ENCODE measurements at regions not wholly inside any gene's neighbourhood (a gene's known extent, or its start where the extent isn't known, plus 50 kb on each side); places are given as distances from the start of the nearest gene placed in this dataset.
A peak's percentile ranks its signal among the peaks of the same experiment; 100 is the strongest.

DNA sequence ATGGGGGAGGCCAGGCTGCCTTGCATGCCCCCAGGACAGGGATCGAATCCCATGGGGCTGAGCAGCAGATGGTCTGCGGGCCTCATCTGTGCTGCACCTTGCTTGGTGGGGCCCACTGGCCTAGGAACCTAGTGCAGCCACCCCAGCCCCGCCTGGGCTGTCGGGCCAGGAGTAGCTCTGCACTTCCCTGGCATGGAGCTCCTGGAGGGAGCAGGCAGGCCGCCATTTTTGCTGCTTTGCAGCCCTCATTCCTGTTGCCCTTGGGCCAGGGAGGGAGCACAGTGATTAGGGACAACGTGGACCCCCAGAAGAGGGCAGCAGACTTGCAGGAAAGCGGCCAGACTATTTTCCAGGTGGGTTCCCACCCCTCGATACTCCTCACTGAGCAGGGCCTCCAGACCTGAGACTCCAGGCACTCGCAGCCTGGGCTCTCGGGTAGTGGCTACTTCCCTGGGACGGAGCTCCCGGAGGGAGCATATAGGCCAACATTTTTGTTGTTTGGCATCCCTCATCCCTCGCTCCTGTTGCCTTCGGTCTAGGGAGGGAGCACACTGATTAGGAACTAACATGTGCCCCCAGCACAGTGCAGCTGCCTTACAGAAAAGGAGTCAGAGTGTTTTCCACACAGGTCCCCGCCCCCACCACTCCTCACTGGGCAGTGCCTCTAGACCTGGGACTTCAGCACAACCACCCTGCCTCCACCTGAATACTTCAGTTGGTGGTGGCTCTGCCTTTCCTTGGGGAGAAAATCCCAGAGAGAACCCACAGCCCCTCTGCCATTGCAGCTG is 99.5 kb downstream of the MAIP1 start:
- DNase-seq, result no peak

DNA sequence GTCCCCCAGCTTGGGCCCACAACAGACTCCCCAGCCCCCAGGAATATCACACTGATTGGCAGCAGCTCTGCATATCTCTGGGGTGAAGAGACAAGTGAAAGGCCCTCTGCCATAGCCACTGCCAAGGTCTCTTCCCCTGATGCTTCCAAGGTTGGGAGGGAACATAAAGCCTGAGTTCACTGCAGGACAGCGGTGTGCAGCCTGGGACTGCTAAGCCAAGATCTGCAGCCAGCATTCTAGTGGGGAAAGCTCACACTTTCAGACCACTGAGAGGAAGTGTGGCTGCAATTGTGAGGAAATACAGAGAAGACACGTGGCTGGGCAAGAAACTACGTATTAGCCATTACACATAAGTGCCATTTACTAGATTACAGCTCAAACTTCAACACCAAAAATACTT is 100.7 kb downstream of the MAIP1 start:
- DNase-seq, result no peak

DNA sequence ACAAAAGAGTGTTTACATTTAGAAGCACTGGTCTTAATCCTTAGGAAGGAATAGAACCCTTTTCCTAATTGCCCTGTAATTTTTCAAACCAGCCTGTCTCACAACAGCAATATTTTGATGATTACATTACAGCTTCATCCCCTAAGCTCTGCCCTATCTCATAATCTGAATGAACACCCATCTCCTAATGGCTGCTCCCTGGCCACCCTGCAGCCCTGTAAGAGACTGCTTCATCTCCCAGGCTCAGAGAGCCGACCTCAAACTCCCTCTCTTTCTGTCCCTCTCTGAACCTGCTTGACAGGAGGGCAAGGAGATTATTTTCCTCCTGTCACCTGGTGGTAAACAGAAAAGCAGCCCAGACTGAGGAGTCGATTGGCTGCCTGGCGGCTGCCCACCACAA is 107.8 kb downstream of the MAIP1 start:
- DNase-seq, result no peak

DNA sequence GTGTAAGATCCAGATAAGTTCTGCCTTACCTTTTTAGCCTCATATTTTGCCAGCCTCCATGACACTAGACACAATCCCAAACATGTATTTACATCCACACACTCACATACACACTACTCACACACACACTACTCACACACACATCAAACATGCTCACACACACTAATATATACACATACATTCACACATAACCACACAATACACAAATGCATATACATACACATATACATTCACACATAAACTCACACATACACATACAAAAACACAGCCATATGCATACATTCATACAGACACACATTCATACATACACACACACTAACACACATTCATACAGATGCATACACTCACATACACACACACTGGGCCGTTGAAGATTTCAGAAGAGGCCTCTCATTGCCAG is 109.5 kb downstream of the MAIP1 start:
- DNase-seq, result no peak

DNA sequence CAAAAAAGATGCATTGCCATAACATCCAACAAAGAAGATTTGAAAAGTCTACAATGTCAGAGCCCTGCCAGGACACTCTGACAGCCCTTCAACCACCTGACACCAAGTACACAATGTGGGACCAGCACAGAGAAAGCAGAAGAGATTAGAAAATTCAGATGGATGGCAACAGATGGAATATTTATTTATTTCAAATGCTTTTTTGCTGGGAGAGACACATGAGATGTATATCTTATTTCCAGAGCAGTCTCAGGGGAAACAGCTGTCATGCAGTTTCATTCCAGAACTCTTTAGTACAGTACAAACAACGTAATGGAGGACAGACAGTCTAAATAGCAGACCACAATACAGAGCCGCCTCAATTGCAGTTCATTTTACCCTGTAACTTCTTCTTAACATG is 110.1 kb downstream of the MAIP1 start:
- peak; percentile 61 for DNase-seq

DNA sequence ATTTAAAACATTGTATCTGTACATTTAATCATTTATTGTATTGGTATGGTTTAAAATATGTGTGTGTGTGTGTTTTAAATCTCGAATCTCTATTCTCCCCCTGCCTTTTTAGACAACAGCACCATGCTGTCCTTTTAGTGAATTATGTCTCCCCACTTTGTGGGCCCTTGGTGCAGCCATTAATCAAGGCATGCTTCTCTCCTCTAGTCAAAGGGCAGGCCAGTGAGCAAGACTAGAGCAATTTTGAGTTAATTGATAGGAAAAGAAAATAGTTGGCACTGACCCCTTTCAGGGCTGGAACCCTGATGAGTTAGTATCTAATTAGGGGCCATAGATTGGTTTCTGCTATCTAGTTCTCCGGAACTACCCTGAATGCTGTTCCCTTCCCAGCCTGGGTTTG is 111.0 kb downstream of the MAIP1 start:
- no peak for DNase-seq

DNA sequence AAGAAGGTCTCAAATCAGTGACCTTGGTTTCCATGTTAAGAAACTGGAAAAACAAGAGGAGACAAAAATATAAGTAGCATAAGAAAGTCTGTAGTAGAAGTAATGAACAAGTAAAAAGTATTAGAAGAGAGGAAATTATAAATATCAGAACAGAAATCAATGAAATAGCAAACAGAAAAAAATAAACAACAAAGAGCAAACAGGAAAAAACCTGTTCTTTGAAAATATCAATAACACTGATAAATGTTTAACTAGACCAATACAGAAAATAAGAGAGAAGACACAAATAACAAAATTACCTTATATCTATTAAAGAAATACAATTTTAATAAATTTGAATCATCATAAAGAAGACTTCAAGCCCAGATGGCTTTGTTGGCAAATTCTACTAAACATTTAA is 113.3 kb downstream of the MAIP1 start:
- DNase-seq, result no peak

DNA sequence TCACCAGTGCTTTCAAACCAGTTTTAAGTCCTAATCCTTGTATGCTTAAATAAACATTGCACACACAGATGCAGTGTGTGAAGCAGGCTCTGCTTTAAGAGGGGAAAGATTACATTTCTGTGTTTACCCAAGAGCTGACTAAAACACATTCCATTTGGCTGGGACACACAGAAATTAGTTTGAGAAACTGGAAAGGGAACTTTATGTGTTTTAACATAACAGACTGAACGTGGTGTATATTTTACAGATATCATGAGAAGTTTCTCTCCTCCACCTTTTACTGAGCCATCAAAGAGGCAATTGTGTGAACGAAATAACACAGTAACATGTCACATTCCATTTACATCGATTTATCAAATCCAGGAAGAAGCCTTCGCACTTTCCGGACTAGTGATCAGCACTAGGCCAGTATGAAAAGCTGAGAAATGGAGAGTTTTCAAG is 121.8 kb downstream of the MAIP1 start:
- DNase-seq, result no peak

DNA sequence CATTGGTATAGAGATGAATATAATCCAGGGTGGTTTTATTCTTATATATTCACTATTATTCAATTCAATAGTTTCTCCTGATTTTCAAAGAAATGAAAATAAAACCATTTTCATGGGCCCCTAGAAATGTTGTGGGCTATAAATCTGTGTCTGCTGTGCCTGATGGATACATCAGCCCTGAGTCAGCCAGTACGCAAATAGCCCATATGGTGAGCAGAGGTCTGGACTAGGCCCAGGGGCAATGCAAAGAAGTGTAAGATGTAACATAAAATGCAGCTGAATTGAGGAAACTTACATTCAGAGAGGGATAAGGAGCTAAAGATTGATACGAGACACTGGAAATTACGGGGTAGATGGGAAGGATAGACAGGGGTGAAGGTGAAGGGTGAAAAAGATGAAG is 122.5 kb downstream of the MAIP1 start:
- no peak for DNase-seq

DNA sequence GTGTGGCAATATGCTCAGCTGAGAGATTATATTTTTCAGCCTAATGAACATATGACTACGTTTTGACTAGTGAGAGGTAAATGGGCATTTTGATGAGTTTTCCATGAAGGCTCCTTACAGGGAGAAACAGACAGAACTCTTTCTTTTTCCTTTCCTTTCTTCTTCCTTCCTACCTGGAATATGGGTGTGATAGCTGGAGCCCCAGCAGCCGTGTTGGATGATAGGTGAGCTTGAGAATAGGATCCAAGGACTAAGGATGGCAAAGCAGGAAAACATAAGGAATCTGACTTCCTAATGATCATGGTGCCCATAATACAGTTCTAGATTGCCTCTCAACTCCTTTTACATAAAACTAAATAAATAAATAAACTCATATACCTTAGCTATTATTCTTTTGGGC is 124.0 kb downstream of the MAIP1 start:
- no peak for DNase-seq

DNA sequence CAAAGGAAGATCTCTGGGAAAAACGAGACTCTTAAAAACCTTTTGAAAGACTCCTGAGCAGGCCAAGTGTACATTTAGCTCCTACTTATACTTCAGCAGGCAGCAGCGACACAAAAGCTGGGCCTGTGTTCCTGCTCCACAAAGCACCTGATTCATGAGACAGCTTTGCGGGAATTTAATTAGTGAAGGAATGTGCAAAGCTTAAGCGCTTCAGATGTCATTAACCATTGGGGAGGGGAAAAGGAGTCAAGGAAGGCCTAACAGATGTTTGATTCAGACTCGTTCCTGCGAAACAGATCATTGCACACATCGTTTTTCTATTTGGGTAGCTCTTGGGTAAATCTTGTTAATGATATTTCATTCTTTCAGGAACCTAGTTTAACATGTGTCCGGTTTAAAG is 125.9 kb downstream of the MAIP1 start:
- no peak for DNase-seq

DNA sequence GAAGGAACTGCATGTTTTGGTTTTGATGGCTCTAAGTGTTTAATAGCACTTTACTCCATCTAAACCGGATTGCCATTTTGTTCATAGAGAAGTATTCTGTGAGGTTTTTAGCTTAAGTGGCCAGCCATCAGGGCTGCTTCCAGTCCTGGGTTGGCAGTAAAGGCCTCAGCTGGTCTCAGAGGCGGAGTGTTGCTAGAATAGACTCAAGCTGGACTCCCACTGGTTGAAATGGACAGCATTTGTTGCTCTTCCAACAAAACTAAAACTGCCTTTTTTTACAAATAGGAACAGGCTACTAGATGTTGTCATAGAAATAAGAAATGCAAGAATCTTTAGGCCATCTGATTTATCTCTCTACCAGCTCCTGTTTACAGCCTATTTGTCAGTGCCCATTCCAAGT is 126.4 kb downstream of the MAIP1 start:
- DNase-seq, result no peak

DNA sequence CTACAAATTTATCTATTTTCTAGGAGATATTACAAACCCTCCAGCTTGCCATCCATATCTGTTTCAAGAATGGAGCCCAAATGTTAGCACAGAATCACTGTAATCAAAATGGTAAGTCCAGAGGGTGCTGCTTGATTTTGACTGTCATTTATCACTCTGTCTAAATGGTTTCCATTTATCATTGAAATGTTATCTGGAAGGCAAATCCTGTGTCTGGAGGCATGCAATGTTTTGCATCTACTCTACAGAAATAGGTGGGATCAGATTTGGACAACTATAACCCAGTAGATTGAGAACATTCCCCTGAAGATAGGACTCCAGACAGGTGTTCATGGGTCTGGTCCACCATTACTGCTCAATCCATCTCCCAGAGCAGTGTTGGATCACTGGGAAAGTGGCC is 128.7 kb downstream of the MAIP1 start:
- DNase-seq, result no peak

DNA sequence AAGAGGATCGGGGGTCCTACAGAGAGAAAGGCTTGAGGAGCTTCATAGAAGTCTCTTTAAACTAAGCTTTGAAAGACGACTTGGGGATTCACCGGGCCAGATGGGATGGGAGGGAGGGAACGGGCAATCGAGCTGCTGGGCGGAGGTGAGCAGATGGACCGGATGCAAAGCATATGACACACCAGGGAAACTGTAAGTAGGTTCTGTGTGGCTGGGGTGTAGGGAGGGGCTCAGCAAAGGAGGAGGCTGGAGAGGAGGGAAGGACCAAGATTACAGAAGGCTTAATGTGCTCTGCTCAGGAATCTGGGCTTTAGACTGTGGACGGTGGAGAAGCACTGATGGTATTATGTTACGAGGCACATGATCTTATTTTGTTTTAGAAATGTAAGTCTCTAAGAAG is 131.5 kb downstream of the MAIP1 start:
- no peak for DNase-seq

DNA sequence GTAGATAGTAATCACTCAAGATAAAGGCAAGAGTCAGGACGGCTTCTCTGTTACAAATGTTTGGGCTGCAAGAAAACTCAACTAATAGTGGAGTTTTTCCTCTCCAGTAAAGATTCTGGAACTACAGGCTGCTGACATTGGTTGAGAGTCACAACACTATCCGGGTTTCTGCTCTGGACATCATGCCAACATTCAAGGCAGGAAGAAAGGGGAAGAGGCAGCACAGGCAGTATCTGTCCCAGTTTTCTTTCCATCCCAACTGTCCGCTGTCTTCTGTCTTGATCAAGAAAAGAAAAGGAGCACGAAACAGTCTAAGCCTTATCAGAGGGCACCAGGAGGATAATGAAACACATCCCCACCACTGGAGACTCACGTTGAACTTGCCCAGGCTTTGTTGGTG is 132.1 kb downstream of the MAIP1 start:
- no peak for DNase-seq

DNA sequence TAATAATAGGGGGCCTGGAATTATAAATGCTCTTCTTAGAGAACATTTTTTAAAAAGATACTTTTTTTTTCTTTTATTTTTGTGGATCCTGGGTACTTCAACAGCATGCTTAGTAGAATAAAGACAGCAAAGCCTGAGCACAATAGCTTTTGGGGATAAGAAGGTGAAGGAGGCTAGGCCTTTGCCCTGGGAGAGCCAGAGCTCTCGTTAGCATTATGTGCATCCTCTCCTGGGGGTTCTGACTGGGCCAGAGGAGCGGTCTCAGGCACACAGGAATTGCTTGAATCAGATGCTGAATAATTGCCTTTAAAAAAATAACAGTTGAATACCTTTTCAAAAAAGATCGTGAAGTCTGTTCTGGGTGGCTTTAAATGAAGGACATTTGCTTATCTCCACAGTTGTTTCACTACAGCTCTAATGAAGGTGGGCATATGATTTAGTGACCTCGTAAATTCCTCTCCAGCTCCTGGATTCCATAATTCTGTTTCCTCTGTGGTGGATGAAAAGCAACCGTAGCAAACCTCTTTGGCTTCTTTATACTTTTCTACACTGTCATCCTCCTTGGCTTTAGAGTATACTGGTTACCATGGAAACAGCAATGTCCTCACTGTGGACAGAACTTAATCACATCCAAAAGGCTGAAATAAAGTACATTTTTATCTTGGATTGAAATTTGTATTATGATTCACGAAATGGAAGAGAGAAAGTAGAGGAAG is 133.8 kb downstream of the MAIP1 start:
- peak; percentile 43 for DNase-seq

DNA sequence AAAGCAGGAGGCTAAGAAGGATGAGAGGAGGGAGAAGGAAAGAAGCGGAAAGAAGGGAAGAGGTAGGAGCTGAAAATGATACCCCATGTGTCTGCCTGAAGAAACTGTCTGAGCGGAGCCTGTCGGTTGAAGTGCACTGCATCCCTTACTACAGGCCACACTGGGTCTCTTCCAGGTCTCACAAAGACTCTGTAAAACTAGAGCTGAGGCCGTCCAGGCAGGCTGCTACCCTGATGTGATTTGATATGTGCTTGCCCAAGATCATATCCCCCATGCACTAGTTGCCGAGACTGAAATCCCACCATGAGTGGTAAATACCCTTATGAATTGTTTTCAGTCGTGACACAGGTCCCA is 134.4 kb downstream of the MAIP1 start:
- peak; percentile 31 for DNase-seq

DNA sequence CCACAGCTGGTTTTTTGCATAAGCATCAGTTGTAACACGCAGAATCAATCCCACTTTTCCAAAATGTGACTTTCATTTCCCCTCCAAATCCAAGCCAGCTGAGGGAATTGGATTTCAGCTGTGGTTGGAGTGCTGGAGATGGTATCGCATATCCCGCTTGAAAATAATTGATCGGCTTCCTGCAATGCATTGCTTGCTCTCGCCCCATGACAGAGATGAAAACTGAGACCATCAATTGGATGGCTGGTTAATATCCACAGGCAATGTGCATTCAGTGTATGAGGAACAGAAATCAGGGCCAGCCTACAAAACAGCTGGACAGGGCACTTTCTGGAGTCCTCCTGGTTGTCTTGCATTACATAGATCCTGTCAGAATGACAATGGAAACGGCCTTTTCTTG is 135.3 kb downstream of the MAIP1 start:
- no peak for DNase-seq

DNA sequence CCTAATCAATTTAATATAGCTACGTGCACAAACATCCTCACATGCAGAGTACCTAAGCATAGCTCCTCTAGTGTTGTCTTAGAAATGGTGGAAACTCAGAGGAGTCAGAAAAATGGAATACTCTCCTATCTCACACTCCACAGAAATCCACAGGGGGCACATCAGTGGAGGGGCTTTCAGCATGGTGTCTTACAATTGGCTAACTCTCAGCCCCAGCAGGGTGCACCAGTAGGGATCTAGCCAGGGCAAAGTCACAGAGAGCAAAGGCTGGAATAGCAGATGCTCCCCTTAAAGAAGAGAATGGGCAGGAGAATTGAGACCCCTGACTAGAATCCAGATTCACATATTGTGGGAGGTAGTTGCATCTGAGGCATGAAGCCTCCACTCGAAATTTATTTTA is 135.7 kb downstream of the MAIP1 start:
- no peak for DNase-seq

DNA sequence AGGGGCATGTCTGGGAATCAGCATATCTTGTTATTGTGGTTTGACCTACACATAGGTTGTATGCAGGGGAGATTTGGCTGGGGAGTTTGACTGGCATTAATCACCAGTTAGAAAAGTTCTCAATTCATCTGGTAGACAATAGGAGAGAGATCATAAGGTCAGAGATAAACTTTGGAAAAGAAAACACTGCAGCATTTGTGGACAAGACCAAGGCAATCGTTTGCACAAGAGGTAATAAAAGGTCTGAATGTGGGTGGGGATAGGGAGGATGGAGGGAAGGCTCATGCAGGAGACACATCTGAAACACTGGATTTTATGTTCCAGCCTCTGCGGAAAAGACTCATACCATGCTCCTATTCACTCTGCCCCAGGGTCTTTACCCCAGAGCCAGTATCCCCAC is 136.9 kb downstream of the MAIP1 start:
- DNase-seq, result no peak

DNA sequence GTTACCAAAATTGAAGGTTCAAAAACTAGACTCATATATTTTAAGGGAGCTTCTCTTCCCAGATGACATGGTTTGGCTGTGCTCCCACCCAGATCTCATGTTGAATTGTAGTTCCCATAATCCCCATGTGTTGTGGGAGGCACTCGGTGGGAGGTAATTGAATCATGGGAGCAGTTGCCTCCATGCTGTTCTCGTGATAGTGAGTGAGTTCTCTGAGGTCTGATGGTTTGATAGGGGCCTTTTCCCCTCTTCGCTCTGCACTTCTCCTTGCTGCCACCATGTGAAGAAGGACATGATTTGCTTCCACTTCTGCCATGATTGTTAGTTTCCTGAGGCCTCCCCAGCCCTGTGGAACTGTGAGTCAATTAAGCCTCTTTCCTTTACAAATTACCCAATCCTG is 140.1 kb downstream of the MAIP1 start:
- no peak for DNase-seq

DNA sequence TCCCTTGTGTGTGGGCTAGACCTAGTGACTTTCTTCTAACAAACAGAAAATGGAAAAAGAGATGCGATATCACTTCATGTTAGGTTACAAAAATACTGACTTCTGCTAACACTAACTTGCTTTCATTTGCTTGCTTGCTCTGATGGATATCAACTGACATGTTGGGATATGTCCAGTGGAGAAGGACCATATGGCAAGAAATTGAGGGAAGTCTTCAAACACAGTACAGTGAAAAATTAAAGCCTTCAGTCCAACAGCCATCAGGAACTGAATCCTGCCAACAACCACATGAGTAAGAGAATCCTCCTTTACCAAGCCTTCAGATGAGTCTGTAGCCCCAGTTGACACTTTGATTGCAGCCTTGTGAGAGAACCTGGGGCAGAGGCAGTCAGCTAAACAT is 143.9 kb downstream of the MAIP1 start:
- no peak for DNase-seq

DNA sequence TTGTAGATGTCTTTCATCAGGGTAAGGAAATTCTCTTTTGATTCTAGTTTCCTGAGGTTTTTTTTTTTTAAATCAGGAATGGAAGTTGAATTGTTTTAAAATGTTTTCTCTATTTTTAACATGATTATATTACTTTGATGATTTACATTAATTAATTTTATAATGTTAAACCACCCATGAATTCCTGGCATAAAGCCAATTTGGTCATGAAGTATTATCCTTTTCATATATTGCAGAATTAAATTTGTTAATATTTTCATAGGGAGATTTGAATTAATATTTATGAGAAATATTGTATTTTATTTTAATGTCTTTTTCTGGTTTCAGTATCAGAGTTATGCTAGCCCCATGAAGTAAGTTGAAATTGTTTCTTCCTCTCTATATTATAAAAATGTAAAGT is 144.6 kb downstream of the MAIP1 start:
- no peak for DNase-seq

DNA sequence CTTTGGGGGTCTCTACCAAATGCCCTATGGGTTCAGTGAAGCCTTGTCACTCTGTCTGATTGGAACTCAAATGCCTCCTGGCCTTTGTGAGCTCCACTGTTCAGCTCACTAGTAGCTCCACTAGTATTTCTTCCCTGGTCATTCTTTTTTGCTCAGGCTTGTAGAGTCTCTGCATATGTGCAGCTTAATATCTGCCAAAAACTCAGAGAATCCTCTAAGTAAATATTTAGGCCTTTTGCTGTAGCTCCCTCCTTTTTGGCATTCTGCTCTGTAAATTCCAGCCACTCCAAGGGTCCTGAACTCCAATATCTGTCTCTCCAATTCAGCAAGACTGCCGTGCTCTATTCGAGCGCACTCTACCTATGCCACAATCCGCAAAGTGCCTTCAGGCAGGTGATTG is 146.5 kb downstream of the MAIP1 start:
- DNase-seq, result no peak

All from muscle of arm (tissue), 1 donor.